Mammary epithelial cell (primary cell): ENCODE measurements at regions not wholly inside any gene's neighbourhood (a gene's known extent, or its start where the extent isn't known, plus 50 kb on each side); places are given as distances from the start of the nearest gene placed in this dataset.

ENCODE experiments used
- EZH2 ChIP-seq: IDR thresholded peaks from 2 replicates; pipeline ENCODE4 v1.6.1; 2012; ENCODE audit warnings: low read length, inconsistent platforms, borderline replicate concordance
- TF ChIP-seq, protein P1 (sequence below), 2 donors: IDR thresholded peaks in 1 of 2; conservative IDR thresholded peaks in 1 of 2; 2 replicates each; pipeline ENCODE4 v1.5.1; 2011 to 2012; ENCODE audit warnings: inconsistent platforms in 2 of 2, low read length in 2 of 2, mild to moderate bottlenecking in 2 of 2, control low read depth in 1 of 2, low read depth in 1 of 2; ENCODE audit not compliant: insufficient read depth in 1 of 2; ENCODE audit errors: extremely low read depth in 1 of 2

DNA sequence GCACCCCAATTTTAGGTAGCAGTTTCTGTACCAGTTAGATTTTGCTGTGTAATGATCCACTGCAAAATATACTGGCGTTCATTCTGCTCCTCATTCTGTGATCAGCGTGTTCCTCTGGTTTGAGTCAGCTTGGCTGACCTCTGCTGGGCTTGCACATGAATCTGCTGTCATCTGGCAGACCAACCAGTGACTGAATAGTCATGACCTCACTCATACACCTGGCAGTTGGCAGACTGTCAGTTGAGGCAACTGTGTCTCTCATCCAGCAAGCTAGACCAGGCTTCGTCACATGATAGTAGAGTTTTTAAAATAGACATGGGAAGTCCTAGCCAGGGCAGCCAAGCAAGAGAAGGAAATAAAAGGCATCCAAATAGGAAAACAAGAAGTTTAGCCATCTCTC is 316.3 kb upstream of the LARGE1 start:
- TF ChIP-seq EZH2: no peak
- TF ChIP-seq, protein P1, sequence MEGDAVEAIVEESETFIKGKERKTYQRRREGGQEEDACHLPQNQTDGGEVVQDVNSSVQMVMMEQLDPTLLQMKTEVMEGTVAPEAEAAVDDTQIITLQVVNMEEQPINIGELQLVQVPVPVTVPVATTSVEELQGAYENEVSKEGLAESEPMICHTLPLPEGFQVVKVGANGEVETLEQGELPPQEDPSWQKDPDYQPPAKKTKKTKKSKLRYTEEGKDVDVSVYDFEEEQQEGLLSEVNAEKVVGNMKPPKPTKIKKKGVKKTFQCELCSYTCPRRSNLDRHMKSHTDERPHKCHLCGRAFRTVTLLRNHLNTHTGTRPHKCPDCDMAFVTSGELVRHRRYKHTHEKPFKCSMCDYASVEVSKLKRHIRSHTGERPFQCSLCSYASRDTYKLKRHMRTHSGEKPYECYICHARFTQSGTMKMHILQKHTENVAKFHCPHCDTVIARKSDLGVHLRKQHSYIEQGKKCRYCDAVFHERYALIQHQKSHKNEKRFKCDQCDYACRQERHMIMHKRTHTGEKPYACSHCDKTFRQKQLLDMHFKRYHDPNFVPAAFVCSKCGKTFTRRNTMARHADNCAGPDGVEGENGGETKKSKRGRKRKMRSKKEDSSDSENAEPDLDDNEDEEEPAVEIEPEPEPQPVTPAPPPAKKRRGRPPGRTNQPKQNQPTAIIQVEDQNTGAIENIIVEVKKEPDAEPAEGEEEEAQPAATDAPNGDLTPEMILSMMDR (conservative IDR thresholded peaks at IDR 0.05 in 1 of 2, IDR thresholded peaks at IDR 0.05 in 1 of 2; ENCODE audit: extremely low read depth in 1 of 2, insufficient read depth in 1 of 2, low read depth in 1 of 2, low read length in 2 of 2): no peak
